HG02885 (cell line): ENCODE measurements at regions not wholly inside any gene's neighbourhood (a gene's known extent, or its start where the extent isn't known, plus 50 kb on each side); places are given as distances from the start of the nearest gene placed in this dataset.

Source experiments
- ATAC-seq: cut with Tn5 transposase; IDR thresholded peaks from one replicate; pipeline ENCODE4 v1.9.1; 2021; ENCODE audit warnings: mild to moderate bottlenecking; ENCODE audit not compliant: unreplicated experiment, poor library complexity

DNA sequence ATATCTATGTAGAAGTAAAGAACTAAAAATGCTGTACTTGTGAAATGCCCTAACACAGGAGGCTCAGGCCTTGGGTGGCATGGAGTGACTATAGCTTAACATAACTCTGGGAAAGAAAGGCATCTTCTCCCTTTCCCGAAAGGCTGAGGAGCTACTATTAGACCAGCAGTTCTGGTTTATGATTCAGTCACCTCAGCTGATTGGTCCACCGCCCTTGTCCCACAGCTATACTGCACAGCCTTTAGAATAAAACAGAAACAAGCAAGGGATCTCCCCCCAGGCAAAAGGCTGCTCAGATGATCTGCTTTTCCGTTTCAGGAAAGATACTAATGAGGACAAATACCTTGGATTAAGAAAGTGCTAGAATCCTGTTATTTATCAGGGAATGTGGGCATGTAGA, 171.3 kb downstream of the SNCA start:
- no peak for ATAC-seq

DNA sequence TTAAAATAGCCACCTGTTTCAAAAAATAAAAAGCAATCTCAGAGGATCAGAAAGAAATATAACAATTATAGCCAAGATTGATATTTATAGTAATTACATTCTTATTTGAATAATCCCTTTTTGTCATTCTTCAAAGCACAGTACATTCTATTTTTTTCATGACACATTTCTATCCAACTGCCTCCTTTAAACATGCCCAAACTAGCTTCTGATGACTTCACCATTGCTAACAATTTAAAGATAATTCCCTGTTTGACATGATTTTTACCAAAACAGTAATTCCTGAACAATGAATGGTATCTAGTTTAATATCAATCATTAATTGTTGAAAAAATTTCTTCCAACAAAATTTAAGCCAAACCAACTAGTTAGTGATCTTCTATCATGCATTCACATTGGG, 172.4 kb downstream of the SNCA start:
- ATAC-seq = no peak

DNA sequence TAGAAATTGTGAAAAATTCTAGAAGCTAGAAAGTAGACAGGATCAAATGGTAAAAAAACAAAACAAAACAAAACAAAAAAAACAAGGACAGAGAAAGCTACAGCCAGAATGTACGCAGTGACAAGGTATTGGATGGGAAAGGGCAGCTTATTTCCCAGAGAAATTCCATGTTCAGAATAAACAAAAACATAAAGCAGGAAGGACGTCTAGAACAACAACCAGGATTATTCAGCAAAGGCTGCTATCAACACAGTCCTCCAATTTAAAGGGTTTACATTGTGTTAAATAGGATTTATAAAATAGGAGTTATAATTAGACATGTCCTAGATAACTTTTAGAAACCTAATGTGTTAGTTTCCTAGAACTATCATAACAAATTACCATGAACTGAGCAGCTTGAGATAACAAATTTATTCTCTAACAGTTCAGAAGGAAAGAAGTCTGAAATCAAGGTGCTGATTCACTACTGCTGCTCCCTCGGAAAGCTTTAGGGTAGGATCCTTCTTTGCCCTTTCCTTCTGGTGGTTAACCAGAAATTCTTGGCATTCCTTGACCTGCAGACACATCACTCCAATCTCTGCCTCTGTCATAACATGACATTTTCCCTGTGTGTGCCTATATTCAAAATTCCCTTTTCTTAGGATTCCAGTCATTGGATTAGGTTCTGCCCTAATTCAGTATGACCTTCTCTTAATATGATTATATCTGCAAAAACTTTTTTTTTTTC, 175.6 kb downstream of the SNCA start:
- no peak for ATAC-seq

DNA sequence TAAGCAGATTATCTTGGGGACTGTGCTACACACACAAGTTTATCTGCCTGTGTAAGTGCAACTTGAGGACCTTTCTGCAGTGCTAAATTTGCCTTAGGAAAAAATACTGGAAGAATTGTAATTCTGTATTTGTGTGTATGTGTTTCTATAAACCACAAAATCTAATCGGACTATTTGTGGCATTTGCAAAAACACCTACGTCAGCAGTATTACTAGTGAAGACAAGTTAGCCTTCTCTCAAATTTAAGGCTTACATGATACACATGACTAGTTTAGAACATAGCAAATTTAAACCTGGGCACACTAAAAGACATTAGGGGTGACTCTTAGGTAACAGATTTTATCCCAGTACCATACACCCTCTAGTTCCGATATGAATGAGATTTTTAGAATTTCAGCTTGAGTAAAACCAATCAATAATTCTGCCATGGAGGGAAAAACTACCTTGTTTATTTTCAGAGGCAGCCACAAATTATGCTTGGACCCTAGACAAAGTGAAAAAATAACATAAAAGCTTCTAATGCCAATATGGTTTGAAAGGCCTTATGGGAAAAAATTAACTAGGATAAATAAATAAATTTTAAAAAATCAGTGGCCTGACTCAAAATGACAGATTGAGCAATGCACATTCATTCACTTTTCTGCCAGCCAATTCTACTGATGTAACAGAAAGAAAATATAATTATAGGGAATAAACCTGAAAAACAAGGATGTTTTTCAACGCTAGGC, 176.4 kb downstream of the SNCA start:
- ATAC-seq = no peak

DNA sequence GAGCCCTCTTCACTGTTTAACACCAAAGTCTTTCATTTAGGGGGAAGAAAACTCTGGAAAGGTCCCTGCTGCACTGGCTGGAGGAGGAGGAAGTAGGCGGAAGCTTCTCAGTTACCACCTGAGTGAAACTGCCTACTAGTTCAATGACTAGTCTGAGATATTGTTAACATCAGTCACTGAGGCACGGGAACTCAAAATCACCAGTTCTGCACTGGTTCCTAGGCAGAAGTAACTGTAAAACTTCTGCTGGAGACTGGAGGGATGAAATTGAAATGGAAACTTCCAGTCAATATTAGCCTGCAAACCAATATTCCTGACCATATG, 178.3 kb downstream of the SNCA start:
- peak; percentile 90 for ATAC-seq

DNA sequence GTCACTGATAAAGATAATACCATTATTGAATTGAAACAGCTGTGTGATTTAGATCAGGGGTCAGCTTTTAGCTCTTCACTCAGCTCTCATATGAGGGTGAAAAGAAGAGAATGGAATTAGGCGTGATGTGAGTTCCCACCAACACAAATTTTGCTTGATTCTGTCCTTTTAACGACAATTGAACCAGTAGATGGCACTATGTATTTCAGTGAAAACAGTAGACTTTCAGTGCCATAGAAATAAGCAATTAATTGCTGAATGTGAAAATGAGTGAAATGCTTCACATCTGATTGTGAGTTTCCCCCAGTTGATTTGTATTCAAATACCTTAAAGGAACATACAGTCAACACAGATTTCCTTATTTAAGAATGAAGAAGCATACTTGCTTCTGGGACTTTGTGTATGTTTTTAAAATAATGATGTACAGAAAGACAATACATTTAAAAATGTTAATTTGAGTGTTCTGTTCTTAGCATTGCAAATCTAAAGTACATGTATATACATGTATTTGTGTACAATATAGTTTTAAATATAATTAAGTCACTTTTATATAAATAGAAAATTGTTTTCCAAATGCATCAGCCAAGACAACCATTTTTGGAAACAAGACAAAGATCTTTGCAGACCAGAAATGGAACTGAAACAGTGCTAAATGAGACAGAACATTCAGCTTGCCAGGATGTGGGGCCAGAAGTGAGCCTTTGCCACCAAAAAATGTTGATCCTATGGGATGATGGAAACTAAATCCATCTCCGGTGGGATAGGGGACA, 178.8 kb downstream of the SNCA start:
- peak; percentile 84 for ATAC-seq

DNA sequence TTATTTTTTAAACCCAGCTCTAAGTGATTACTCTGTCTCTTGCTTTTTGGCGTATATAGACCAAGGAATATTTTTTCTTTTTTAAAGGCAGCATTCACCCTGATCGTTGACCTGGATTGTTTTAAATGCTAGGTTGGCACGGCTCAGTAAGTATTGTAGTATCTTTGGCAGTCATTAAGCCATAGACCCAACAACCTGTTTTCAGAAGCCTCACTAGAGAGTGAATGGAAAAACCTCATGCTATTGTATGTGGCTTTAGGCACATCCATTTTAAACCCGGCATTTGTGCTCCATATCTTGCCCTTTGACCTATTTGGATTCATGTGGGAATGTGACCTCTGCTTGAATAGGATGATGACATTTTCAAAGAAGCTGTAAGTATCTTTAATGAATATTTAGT, 183.9 kb downstream of the SNCA start:
- no peak for ATAC-seq

DNA sequence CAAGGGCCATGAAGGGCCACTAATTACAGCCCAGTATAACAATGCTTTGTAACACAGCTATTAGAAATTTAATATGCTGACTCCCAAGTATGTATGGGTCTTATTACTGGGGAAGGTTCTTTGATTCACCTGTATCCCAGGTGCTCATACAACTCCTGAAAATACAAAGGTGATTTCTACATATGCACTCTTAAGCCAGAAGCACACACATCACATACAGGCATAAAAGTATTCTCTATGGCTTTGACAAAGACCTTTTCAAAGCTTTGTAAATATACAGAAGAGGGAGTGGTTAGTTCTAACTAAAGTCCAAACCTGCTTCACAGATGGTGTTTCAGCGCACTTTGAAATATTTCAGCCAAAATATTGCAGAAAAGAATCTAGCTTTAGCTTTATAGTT, 191.5 kb downstream of the SNCA start:
- ATAC-seq = no peak

DNA sequence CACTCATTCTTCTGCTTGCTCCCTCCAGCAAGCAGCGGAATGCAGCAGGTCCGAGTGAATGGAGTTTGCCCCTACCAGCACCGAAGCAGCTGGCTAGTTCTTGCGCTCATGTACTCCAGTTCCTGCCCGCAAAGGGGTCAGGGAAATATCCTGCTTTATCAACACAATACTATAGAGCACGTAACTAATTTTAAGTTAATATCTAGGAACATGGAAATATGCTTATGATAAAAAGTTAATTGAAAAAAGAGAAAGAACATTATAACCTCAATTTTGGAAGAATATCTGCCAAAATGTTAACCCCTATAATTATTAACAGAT, 195.6 kb downstream of the SNCA start:
- no peak for ATAC-seq

DNA sequence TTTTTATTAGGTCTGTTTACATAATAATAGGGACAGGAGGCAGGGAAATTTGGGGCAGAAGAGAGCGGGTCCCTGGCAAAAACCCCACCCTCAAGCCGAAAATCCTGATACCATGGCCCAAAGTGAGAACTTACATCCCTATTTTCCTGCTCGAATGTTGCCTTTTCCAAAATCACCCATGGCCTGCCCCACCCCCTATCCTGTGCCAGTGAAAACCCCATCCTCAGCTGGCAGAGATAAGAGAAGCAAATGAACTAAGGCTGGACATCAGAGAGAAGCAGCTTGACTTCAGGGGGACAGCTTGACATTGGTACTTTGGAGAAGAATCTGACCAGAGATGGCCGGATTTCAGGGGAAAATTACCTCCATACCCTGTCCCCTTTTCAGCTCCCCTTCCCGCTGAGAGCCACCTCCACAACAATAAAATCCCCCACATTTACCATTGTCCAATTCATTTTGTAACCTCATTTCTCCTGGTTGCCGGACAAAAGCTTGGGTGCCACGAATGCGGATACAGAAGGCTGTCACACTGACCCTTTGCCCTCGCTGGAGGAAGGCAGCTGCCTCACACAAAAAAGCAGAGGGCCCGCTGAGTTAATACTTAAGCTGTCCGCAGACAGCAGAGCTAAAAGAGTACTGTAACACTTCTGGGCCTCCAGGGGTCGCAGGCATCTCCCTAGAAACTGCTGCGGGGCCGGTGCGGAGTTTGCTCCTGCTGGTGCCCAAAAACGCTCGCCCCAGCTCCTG, 196.2 kb downstream of the SNCA start:
- ATAC-seq = peak; percentile 69

DNA sequence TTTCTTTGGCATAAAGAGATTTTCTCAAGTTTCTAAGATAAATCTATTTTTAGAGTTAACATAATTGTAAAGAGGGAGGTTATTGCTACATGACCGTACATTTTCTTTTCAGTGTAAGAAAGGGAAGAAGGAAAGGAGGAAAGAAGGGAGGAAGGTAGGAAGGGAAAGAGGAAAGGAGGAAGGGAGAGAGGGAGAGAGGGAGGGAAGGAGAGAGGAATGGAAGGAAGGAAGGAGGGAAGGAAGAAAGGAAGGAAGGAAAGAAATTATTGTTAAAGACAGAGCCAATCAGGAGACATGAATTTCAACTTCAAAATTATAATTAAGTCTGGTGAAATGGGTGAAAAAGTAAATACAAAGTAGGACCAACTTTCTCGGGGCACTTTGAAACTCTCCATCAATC, 197.6 kb downstream of the SNCA start:
- ATAC-seq = no peak

DNA sequence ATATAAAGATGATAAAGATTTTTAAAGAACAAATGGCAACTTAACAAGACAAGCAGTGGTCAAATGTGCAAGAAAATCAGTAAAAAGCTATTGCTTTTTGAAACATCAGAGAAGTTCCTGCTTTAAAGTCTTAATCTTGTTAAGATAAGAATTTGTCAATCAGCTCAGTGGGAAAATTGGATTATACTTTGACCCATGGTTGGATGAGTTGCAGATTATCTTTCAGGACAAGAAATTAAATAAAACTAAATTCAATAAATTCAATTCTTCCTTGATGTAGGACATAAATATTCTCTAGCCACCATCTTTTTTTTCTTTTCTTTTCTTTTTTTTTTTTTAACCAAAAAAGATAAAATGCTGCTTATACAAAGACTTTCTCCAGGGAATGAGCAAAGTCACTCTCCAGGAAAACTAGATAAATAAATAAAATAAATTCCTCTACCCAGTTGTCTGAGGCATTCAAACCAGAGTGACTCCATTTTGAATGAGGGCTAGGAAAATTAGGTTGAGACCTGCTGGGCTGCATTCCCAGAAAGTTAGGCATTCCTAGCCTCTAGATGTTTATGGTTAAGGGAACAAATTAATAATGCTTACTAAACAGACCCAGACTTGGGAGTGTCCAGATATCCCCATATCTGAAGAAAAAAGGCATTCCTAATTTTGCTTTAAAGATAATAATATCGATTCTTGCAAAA, 211.2 kb downstream of the SNCA start:
- ATAC-seq = no peak

DNA sequence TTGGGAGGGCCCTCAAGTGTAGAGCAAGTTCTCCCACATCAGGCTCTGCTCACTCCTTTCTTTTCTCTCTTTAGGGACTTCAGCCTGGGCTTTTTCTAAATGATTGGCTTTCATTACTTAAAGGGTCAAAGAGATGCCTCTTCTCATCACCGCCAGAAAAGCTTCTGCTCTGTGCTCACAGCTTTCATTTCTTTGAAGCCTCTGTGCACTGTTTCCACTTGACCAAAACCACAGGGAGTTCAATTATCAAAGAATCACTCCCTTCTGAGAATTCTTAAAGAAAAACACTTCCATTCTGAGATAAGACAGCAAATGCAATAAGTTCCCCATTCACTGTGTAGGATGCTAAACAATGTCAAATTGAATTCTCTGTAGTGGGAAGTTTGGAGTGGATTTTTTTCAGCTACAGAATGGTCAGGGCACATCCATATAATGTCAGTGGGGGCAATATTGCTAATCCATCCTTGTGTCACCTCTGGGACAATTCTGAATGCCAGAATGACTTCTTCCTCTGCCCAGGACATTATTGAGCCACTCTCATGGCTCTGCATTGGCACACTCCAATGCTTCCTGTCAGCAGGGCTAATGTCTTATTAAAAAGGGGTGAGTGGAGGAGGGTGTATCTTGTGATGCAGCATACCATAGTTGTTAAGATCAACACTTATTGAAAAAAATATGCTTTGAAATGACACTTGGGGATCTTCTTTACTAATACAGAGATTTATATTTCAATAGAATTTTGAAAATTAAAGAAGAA, 217.6 kb downstream of the SNCA start:
- ATAC-seq = no peak

DNA sequence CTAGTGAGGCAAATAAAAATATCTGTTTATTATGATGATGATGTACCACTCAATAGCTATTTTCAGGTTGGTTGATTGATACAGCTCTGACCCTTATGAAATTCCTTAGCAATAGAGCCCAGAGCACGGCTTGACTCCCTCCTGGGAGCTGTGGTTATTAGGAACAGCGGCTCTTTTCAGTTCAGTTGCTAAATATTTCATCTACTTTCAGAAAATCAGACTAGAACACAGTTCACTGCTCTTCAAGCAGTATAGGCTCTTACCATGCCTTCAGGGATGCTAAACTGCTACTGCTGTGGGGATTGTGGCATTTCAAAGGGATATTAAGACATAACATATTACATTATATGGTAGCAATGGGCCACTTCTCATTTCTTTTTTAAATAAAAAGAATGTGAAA, 218.8 kb downstream of the SNCA start:
- no peak for ATAC-seq

DNA sequence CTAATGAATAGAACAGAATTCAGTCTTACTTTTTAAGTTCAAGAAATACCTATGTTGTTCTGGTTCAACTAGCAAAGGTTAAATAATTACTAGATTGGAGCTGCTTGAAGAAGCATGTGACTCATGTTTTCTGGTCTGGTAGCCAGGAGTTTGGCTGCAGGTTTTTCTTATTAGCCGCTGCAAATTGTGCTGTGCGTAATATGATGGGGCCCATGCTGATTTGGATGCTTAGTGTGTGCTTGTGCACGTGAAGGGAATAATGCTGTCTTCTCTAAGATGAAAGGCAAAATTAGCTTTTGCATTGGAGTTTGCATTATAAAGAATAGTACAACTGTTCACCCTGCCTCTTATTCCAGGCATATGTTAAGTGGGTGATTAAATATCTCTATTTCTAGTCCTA, 219.6 kb downstream of the SNCA start:
- no peak for ATAC-seq

DNA sequence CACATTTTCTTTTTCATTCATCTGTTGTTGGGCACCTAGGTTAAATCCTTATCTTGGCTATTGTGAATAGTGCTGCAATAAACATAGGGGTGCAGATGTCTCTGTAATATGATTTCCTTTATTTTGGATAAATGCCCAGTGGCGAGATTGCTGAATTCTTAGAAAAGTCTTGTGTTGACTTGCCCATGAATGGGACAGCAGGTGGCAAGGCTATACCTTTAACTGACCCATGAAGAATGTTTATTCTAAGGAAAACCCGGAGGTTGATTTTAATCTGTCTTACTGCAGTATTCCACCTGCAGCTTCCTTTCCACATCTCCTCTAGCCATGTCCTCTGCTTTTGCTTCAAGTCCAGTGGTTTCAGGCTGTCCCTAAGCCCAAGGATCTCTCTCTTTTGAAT, 220.6 kb downstream of the SNCA start:
- no peak for ATAC-seq

DNA sequence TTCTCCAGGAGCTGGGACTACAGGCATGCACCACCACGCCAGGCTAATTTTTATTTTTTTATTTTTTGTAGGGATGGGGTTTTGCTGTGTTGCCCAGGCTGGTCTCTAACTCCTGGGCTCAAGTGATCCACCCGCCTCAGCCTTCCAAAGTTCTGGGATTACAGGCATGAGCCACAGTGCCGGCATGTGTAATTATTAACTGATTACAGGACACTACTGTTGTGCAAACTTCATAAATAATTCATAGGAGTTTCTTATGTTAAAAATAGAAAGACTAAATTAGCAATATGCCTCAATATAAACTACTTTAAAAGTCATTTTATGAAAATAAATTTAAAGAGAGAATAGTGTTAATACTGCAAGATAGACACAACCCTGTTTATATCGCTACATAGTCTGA, 221.9 kb downstream of the SNCA start:
- ATAC-seq = no peak

DNA sequence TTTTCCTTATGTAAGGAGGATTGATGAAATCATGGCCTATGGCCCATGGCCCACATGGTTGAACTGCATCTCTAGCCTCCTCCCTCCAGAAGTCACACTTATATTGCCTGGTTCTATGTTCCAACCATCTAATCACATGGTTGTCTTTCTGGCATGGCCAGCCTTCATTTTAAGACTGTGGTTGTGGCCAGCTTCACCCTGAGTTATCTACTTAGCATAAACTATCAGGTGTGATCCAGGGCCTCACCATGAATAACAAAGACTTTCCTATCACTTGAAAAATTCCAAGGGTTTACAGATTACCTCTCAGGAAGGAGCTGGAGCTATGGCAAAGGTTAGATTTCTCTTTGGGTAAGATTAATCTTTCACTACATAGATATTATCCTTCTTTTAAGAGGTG, 222.8 kb downstream of the SNCA start:
- no peak for ATAC-seq

DNA sequence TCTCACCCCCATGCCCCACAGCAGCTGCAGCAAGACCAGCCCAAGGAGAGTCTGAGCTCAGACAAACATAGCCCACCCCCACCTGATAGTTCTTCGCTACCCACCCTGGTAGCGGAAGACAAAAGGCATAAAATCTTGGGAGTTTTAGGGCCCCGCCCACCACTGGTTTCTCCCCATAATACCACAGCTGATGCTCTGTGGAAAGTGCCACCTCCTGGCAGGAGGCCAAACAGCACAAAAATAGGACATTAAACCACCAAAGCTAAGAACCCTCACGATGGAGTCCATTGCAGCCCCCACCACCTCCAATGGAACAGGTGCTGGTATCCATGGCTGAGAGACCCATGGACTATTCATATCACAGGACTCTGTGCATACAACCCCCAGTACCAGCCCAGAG, 226.7 kb downstream of the SNCA start:
- ATAC-seq = no peak

DNA sequence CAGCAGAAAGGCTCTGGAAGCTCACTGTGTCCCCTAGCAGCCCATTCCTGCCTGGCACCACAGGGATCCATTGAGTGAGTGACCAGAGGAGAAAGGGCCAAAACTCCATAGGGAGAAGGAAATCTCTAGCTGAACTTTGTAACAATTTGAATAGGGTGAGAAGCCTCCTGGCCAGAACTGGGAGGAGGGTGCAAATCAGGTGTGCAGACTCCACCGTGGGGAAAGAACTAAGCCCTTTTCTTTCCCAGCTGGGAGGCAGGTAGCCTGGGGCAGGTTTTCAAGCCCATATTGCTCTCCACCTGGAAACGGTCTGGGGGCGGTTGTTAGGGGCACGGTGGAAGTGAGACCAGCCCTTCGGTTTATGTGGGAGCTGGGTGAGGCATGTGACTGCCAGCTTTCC, 227.2 kb downstream of the SNCA start:
- no peak for ATAC-seq
